GM19240 (cell line): ENCODE measurements at regions not wholly inside any gene's neighbourhood (a gene's known extent, or its start where the extent isn't known, plus 50 kb on each side); places are given as distances from the start of the nearest gene placed in this dataset.

Experiments
- DNase-seq: peaks from one replicate; pipeline ENCODE4 v3.0.0; 2011; ENCODE audit warnings: low spot score; ENCODE audit not compliant: insufficient read length

DNA sequence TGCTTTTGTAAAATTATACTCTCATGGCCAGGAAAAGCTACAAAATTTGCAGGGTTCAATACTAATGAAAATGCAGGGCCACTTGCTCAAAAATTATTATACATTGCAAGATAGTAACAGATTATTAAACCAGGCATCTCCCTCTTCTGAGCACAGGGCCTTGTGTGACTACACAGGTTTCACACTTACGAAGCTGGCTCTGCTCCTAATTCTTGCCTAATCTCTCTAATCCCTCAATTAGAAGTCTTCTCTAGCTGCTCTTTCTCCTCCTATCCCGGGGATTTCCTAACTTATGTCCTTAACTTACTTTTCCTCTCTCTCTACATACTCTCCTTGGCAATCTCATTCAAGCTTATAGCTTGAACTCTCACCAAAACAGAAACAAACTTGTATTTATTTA lies 168.3 kb downstream of the AREG start:
- no peak for DNase-seq

DNA sequence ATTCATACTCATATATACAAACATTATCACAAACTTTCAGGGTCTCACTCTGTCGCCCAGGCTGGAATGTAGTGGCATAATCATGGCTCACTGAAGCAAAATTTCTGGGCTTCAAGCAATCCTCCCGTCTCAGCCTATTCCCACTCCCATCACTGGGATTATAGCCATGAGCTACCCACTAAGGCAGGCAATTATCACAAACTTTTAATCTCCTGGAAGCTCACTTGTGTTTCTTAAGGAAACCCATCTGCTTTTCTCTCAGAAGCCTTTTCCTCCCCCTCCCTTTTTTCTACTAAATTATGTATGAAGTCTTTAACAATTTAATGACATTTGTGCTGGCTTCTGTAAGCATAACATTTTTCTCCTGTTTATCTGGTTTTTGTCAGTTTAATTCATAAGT lies 170.5 kb downstream of the AREG start:
- DNase-seq, result no peak

DNA sequence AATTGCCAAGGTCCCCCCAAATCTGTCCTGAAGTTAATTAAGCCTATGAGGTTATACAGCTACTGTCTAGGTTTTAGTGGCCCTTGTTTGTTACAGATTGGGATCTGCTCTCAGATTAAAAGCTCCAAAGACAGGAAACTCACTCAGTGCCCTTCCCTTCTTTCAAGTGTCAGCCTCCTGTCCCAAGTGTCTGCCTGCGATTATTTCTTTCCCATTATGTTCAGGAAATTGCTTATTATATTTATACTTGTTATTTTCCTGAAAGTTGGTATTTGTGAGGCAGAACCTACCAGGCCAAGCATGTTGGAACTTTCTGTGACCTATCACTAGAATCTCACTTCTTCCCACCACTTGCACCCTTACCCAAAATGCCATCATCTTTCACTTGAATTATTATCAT lies 173.2 kb downstream of the AREG start:
- DNase-seq, result no peak

DNA sequence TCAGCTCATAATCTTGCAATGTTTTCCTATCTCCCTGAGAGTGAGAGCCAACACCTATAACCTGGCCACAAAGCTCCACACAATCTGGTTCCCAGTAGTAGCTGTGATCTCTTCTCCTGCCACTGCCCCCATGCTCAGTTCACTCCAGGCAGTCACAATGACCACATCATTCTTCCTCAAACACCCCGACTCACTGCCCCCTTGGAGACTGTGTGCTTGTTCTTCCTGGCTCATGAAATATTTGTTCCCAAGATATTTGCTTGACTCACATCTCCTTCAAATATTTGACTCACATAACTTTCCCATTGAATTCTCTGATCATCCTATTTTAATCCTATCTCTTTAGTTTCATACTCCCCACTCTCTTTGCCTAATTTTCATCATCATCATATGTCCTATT lies 173.7 kb downstream of the AREG start:
- DNase-seq, result no peak

DNA sequence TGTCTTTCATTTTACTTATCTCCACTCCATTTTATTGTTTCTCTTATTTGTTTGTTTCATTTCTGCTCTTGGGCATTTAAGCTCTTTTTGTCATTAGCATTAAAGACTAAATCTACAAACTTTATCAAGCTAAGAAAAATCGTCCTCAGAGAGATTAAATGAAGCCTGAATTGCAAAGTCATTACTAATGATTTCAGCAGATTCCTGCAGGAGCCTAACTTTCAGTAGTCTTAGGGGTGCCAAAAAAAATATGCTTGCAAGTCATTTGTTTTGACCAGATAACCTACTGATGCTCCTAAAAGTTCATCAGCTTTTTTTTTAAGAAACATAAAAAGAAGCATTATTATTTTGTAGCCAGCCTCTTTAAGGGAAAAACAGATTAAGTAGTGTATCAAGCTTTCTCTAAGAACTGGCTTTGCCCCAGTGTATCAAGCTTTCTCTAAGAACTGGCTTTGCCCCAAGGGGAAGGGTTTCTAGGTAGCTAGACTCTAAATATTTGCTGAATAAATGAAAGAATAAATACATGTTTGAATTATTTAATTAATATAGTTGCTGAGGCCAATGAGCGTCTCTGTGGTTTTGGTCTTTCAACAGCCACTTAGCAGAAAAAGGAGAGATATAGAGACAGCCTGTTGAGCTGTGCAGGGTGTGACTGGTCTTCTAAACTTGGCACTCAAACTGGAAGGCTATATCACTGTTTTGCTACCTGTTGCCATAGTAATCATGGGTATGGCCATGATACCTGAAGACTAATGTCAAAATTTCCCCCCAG lies 174.2 kb downstream of the BTC start:
- DNase-seq, result no peak

DNA sequence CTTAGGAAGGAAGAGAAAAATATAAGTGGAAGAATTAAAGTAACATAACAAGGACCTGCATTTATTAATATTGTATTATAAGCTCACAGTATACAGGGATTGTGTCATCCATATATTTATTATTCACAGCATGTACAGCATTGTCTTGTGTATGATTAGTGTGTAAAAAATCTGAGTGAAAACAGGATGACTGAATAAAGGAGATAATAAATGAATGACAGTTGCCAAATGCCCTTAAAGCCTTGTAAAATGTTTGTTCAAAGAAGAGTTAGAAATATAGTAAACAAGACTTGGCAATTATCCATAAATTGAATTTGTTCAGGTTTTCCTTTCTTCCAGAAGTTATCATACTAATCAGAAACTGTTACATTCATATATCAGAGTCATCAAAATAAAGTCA lies 172.7 kb downstream of the BTC start:
- DNase-seq, result no peak

DNA sequence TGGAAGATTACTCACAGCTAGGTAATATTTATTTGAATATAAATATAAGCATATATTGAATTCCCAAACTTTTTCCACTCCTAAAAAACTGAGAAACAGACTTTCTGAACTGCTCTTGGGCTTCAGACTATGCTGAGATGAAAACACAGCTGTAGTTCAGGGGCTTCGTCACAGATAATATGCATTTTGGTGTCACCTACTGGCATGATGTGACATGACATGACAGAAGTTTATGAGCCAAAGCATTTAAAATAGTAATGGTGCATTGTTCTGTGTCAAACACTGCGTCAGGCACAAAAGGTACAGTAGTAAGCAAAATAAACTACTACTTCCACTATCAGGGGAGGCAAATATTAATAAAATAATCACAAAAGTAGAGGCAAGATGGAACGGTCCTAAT lies 171.3 kb downstream of the BTC start:
- DNase-seq, result no peak

DNA sequence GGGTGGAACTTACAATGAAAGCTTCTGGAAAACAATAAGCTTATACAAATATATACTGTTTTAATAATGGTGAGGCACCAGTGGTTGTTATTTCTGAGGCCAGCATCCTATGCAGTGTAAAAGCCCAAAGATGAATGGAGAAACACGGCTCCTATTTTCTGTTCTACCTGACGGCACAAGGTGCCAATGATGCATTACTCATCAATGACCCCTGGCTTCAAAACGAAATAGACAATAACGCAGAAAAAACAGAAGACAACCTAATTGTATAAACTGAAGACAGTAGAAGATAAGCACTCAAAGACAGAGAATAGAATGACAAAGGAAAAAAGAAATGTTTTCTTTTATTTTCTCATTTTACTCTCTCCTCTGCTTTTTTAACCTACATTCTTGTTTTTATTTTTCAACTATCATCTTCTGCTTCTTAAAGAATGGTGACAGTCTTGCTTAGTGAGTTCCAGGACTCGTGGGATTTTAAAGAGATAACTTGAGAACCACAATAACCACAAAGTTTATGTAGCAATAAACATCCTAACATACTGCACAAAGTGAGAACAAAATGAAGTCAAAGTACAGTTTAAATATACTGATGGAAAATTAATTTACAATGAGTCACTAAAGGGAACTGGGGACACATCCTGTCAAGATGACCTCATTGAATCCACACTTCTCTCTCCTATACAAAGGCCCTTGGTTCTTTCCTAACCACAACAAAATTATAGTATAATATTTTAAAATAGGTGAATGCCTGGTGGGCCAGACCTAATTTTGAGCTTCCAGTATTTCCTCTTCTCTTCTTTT lies 169.8 kb downstream of the BTC start:
- no peak for DNase-seq

DNA sequence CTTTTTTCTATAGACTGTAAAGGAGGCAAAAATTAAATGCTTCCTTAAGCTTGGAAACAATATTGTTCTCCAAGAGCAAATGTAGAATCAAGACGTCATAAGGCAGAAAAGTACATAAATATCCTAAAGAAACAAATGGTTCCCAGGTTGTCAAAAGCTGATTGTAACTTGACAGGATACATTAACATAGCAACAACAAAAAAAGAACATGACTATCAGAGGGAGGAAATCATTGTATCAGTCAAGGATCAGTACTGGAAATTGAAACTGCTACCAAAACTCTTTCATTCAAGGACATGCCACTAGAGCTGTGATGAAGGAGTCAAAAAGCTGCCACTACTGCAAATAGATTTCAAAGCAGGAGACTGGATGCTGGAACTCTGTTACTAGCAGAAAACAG lies 168.3 kb downstream of the BTC start:
- no peak for DNase-seq

DNA sequence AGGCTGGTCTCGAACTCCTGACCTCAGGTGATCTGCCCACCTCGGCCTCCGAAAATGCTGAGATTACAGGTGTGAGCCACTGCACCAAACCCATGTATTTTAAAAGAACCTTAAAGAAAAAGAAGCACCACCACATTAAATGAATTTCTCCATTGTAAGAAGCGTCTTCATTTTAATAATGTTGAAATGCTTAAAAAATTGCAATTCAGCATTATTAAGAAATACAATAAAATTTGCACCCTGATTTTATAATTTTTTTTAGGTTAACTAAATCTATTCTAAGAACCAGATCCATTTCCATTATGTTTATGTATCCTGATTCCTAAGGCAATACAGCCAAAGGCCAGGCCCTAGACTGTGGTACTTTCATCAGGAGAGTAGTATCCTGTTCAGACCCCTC lies 167.2 kb downstream of the BTC start:
- no peak for DNase-seq

DNA sequence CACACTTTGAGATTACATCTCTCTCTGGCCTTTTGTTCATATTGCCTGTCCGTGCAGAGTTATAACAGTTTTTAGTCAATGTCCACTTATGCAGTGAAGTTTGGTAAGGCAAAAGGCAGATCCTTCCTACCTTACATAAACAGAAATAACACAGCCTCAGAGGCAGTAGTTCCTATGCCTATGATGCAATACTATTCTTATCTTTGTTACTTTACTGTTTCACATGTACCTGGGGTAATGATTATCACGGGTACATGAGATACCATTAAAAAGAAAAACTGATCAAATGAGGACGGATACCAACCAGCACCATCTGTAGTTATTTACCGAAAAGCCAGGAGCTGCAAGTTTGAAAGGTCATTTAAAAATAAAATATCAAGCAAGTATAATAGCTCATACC lies 166.8 kb downstream of the BTC start:
- DNase-seq, result no peak

DNA sequence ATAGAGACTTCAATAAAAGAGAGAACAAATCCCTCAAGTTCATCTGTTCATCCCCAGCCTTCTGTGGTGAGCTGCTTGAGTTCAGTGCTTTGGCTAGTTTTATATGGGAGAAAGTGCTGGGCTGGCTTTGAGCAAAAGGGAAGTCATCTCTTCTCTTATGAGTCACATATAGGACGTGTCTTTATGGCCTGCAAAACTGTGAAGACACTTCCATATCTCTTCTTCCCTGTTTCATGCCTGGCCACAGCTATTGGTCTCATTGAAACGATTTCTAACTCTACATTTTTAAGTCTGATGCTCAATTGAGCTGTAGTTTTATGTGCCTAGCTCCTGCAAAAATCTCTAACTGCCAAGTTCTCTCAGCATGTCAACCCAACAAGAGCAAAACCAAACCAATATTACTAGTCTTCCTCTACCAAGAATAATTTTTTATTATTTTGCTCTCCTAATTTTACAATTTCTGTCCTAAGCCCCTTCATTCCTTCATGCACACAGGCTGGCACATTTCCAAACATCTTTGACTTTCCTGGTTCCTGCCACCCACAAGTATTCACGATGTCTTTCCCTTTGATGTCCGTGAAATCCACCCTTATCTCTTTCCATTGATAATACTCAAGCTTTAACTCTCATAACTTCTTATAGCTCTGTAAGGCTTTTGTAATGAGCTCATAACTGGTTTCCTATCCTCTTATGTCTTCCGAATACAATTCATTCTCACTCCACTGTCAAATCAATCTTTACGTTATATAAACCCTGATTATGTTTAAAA lies 165.3 kb downstream of the BTC start:
- no peak for DNase-seq

DNA sequence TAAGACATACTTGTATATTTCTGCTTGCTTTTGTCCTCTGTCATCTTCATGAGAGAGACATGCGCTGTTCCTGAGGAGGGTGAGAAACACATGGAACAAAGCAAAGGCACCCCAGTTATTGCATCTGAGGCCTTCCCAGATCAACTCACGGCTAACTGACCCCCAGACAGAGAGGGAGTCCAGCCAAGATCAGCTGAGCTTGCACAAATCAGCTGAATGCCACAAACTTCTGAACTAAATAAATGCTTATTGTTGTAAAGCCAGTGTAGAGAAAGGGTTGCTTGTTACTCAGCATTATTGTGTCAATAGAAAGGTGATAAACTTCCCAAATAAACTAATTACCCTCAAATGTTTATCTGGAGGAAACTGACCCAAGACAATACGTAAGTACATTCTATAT lies 163.8 kb downstream of the BTC start:
- no peak for DNase-seq

DNA sequence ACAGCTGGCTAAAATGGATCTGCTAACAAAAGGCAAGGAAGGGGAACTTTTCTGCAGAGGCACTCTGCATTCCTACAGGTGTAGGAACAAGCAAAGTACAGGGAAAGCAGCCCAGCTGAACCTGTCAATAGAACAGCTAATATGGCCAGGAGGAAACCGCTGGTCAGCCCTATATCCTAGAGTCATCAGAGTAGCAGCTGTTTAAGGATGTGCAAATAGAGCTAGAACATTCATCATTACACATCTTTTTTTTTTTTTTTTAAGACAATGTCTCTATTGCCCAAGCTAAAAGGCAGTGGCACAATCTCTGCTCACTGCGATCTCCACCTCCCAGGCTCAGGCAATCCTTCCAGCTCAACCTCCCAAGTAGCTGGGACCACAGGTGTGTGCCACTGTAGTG lies 163.0 kb downstream of the BTC start:
- no peak for DNase-seq

DNA sequence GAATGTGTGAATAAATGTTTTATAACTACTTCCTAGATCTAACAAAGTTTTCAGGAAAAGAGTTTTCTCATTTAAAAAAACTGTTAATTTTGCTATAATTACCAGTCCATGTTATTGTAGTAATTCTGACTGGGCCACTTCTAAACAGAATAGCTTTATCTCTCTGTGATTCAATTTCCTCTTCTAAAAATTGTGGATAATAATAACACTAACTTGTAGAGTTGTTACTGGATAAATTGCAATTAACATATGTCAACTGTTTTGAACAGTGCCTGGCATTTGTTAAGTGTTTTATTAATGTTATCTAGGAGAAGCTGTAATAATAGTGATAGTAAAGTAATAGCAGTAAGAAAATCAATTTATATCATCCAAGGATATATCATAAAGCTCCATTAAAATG lies 162.3 kb downstream of the BTC start:
- no peak for DNase-seq

DNA sequence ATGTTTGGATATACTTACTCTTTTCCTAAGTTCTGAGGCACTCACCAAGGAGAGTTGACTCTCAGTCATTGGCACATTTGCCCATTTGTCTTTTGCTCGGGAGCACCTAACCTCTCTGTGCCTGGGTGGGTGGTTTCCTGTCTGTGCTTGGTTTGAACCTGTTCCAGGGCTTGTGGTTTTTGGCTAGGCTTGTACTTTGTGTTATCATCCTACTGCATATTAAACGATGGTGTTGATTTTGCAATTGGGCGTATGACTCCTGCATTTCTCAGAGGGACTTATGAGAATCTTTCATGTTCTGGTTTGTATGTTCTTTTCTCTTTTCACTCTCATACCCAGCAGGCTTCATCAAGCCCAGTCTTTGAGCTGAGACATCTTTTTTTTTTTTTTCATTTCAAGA lies 161.7 kb downstream of the BTC start:
- DNase-seq, result no peak

DNA sequence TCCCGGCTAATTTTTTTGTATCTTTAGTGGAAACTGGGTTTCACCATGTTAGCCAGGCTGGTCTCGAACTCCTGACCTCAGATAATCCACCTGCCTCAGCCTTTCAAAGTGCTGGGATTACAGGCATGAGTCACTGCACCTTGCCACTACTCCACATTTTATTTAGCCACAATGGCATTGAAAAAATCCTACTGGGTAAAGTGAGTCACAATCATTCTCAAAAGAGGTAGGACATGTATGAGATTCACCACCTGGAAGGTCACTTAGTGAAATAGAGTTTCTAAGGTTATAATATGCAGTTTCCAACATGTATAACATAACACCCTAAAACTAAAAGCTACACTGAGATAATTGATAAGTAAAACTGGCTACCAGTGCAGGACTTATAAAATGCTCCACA lies 159.2 kb downstream of the BTC start:
- DNase-seq, result no peak

DNA sequence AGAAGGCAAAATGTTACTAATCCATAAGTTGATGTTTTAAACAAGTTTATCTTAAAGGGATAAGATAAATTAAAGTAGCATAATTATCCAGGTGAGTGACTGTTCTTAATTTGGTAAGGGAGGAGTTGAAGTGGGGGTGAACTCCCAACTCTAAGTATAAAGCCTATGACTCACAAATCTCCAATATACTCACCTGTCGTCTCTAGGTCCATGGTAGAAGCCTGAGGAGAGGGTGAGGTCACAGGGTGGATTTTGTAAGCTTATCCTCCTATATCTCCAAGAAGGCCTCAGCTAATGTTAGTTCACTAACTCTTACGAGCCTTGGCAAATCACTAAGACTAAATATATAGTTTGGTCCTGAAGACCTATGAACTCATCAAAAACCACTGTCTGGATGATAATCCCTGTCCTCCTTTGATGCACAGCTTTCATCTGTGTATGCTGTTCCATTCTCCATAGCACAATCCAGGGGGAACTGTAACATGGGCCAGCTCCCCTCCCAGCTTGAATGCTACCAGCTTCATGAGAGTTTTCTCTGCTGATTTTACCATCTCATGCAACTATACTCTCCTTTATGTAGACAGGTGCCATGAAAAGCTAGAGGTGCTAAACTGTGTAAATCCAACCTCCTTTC lies 158.7 kb downstream of the BTC start:
- DNase-seq, result no peak

DNA sequence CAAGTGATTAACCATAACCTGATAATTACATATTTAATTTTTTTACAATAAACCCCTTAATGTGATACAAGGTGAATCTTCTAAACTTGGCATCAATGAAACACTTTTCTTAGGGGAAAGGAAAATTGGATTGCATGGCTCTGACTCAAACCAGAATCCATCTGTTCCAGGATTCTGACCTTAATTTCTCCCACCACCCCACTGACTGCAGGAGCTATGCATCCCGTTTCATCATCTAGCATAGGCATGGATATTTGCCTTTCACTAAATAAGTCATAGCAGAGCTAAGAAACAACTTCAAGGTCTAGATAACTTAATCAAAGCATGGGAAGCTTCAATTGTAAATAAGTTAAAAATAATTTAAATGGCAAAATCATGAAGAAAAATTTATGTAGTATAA lies 156.3 kb downstream of the BTC start:
- DNase-seq, result no peak

DNA sequence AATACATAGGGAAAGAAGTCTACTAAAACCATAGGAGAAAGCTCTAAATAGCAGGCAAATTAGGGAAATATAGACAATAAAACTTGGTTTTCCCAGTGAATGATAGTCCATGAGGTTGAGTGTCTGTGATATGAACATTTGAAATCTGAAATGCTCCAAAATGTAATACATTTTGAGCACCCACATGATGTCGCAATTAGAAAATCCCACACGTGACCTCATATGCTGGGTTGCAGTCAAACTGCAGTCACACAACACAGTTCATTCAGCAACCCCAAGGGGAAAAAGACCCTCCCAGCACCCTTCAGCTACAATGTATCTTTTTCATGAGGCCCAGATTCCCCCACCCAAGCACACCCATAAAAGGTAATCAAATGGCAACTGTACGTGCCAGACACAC lies 155.6 kb downstream of the BTC start:
- no peak for DNase-seq

DNA sequence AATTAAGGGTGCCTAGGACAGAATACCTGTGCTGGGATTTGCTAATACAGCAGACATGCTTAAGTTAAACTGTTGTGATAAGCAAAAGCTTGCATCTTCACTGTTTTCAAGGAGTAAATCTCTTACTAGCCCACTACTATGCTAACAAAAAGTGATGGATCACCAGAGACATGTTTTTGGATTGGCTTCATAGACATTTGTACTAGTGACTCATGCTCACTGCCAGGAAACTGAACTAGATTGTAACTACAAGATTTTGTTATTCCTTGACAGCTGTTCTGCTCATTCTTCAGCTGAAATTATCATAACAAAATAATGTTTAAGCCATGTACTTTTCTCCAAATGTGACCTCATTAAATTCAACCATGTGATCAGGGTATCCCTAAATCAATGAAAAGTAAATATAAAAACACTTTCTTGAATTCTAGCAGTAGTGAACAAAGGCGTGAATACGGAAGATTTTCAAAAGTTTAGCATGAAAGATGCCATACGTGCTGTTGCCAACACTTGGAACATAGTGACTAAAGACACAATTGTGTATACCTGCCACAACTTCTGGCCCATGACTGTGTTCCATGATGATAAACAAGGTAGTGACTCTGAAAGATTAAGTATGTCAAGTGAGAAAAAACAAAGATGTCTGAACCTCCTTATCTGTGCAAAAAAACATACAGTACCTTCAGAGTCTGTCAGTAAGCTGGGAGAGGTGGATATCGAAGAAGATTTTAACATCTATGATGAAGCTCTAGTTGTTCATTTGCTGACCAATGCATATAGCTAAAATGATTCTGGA lies 154.0 kb downstream of the BTC start:
- DNase-seq, result no peak
